ENCODE measurements at regions not wholly inside any gene's neighbourhood (a gene's known extent, or its start where the extent isn't known, plus 50 kb on each side); places are given as distances from the start of the nearest gene placed in this dataset.

DNA sequence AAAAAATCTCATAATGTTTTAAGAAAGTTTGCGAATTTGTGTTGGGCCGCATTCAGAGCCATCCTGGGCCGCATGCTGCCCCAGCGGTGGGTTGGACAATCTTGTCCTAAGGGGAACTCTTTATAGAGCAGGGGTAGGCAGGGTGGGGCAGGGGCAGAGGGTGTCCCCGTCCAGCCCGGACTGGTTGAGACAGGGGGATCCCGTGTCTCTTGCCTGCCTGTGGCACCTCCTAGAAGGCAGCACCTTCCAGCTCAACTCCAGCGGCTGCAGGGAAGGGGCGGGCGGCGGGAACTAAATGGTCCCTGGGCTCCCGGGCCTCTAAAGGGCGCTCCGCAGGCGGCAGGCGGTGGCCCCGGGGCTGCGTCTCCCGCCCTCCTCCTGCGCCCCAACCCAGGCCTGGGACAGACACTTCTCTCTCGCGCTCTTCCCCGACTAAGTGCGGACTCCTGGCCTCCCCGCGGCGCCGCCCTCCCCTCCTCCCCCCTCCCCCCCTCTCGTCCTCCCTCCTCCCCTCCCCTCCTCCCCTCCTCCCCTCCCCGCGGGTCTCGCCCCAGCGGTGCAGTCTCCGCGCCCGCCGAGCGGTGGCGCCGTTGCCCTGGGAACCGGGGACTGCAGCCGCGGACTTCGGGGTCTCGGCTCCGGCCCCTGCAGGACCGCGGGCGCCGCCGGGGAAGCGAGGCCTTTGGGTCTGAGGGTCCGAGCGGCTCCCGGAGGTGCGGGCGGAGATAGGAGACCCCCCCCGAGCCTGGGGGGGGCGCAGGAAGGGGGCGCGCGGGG lies 132.6 kb downstream of the MRPL36 start:
- DNase-seq, result no peak

- no peak for DNase-seq
Measured at GRCh38 chr5:1666221-1666620, 133.4 kb downstream of the MRPL36 start.

DNA sequence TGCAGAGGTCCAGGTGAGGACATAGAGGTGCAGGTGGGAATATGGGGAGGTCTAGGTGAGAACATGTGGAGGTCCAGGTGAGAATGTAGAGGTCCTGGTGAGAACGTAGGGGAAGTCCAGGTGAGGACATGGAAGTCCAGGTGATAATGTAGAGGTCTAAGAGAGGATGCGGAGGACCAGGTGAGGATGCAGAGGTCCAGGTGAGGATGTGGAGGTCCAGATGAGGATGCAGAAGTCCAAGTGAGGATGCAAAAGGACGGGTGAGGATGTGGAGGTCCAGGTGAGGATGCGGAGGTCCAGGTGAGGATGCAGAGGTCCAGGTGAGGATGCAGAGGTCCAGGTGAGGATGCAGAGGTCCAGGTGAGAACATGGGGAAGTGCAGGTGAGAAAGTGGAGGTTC lies 133.8 kb downstream of the MRPL36 start:
- no peak for DNase-seq

GRCh38 chr5:1665231-1665630 lies 134.4 kb downstream of the MRPL36 start:
- DNase-seq, result no peak

DNA sequence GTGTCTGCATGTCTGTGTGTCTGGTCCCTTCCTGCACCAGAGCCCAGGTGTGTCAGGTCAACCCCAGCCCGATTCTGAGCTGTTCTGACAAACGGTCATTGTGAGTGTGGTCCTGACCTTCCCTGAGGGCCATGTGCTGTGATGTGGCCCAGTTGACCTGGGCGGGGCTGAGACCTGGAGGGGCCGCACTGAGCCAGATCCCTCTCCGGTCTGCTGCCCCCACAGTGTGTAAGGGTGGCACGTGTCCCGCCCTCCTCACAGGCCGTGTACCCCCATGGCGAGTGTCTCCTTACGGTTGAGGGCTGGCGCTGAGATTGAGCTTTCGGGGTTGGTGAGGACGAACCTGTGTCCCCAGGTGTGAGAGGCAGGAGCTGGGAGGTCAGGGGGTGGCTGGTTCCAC lies 136.5 kb downstream of the MRPL36 start:
- DNase-seq, result no peak

DNA sequence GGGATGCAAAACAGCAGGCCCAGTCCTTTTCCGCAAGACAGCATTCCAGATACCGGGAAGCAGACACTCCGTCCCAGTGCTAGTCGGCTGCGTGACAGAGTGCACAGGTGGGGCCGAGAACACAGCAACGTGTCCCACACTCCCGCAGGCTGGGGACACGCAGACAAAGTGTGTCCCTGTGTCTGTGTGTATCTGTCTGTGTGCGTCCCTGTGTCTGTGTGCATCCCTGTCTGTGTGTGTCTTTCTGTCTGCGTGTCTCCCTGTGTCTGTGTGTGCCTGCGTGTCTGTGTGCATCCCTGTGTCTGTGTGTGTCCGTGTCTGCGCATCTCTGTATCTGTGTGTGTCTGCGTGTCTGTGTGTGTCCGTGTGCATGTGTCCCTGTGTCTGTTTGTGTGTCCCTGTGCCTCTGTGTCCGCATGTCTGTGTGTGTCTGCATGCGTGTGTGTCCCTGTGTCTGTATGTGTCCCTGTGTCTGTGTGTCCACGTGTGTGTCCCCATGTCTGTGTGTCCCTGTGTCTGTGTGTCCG lies 137.0 kb downstream of the MRPL36 start:
- no peak for DNase-seq

DNA sequence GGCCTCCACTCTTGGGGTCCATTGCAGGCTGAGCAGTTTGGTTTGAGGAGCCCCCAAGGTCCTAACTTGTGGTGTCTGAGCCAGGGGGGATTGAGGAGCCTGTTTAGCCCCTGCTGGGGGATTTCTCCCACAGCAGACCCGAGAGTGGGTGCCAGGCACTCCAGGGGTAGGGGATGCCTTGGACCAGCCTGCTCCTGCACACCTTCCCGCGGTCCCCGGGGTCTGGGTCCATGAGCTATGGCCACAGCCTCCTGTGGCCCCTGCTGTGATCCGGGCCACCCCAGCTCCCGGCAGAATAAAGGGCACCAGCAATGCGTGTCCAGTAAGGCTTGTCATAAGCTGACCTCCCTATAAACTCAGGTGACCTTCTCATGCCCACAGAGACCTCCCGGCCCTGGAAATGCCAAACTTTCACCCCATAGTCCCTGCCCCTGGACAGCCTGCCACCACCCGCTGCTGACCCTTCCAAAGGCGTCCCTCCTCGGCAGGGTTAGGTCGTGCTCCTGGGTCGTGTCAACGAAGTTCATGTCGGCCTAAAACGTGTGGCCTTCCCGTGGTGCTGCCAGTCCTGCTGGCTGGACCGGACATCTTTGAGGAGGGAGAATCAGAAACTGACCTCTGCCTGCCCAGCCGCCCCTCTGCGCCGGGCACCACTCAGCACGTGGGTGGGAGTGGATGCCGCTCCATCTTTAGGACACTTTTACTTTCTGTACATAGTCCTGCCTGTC lies 137.6 kb downstream of the MRPL36 start:
- DNase-seq, result no peak

GRCh38 chr5:1661311-1661710 lies 137.6 kb upstream of the LPCAT1 start:
- DNase-seq, result no peak

DNA sequence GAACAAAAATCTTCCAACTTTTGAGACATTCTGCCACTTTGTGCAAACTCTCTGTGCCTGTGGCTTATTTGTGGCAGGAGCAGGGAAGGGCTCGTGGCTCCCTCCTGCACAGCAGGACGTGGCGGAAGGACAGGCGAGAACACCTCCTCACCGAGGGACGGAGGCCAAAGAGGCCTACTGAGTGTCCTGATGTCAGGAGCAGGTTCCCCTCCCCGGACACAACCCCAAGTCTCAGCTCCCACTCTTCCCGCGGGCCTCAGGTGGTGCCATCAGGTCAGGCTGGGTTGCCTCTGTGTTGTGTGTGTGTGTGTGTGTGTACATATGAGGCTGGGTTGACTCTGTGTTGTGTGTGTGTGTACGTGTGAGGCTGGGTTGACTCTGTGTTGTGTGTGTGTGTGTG lies 136.8 kb upstream of the LPCAT1 start:
- no peak for DNase-seq

DNA sequence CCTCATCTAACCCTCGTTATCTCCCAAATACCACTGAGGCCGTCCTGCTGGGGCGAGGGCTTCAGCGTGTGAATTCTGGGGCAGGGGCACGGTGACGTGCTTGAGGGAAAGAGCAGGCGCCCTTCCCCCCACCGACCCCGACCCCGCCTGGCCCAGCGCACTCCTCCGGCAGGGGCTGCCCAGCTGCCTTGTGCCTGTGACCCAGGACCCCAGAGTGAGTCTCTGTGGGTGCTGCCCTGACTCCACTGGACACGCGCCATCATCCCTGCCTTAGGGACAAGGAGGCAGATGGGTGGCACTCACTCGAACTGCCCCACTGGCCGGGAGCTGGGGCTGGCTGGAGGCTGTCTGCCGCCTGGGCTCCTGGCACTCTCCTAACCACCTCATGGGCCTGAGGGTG lies 136.2 kb upstream of the LPCAT1 start:
- no peak for DNase-seq

- no peak for DNase-seq
Measured at GRCh38 chr5:1659100-1659981, 135.6 kb upstream of the LPCAT1 start.

- no peak for DNase-seq
Measured at GRCh38 chr5:1658665-1659064, 134.9 kb upstream of the LPCAT1 start.

GRCh38 chr5:1657161-1657741 lies 133.5 kb upstream of the LPCAT1 start:
- DNase-seq, result no peak

DNA sequence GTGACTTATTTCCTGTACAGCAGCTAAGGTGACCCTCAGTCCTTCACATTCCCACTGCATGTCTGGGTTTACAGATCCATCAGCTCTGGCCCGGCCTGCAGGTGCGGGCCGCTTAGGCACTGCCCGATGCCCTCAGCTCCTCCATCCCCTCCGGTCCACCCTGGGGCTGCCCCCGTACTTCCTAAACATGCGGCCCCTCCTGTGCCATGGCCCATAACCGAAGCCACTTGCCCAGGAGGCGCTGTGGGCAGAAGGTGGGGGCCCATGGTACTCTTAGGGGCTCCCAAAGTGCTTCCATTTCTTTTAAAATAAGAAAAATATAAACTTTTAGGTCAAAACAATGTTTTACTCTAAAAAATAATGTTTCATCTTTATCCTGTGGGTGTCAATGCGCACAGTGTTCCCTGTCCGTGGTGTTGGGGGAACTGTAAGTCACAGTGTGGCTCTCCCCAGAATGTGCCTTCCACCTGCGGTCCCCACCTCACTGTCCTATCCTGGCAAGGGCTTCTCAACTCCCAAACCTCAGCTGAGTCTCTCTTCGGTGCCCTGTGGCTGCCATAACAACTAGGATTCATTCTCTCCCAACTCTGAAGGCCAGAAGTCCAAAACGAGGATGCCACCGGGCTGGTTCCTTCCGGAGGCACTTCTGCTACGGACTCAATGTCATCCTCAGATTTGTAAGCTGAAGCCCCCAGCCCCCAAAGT lies 132.7 kb upstream of the LPCAT1 start:
- DNase-seq, result no peak

- no peak for DNase-seq
Measured at GRCh38 chr5:1655496-1656270, 131.9 kb upstream of the LPCAT1 start.

DNA sequence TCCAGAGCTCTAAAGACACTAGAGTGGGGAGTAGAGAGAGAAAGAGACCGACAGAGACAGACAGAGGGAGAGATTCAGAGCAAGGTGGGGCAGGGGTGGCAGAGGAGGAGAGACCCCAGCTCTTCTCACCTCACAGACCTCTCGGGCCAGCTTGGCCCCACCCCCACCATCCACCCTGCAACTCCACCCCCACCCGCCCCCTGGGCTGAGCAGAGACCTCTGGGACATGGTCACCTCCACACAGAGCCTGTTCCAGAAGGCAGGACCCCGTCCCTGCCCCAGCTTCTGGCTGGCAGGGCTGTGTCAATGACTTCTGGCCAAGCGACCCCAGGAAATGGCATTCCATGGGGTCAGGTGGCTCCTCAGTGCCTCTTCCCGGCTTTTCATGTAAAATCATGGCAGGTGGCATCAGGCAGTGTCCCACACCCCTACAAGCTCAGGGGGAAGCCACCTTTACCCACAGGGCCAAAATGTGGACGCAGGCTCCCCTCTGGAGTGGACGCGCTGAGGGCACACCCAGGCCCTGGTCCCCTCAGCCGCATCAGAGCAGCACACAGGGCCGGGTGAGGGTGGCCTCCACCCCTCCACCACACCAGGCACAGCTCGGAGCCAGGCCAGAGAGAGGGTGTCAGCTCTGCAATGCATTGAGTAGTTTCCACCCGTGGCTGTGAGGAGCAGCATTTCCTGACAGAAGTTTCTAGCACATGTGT lies 131.2 kb upstream of the LPCAT1 start:
- no peak for DNase-seq

- peak in 1 of 2 experiments; percentile 3 for DNase-seq
Measured at GRCh38 chr5:1653698-1654651, 130.2 kb upstream of the LPCAT1 start.

DNA sequence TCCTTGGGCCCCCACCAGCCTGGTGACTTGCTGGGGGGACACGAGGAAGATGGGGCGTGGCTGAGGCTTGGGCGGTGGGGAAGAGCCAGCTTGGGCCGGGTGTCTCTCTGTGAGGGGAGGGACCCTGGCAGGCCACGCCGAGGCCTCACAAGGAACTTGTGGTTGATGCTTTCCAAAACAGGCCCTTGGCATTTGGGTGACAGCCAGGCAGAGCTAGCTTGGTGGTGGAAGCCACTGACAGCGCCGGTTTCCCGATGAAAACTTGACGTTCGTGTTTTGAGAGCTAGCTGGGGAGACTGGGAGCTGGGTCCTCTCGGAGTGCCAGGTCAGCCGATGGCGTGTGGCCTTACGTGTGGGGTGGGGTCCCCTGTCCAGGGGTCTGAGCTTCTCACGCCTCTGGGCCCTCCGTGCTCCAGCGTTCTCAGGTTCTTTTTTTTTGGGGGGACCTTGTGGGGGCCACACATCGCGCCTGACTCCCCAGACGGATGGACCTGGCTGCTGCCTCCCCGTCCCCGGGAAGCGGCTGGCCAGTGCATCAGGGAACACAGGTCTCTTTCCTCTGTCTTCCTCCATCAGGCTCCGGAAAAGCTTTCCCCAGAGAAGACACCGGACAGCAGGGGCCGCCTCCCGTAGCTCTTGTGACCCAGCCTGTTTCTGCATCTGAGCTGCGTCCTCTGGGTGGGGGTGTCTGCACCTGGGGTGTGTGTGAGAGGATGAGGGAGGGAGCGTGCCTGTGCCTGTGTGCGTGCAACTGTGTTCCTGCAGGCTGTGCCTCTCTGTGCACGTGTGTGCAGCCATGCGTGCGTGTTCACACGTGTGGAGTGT lies 129.3 kb upstream of the LPCAT1 start:
- DNase-seq, result peak; percentile 14 to 36

Data from Kasumi-1 (cell line).